Gastroesophageal sphincter (tissue), 4 donors: ENCODE measurements at regions not wholly inside any gene's neighbourhood (a gene's known extent, or its start where the extent isn't known, plus 50 kb on each side); places are given as distances from the start of the nearest gene placed in this dataset.
A peak's percentile ranks its signal among the peaks of the same experiment; 100 is the strongest.

Source experiments
- ATAC-seq: fragments of 150-250 bp; one replicate; pipeline ENCODE4 v1.9.1; 2016; ENCODE audit warnings: mild to moderate bottlenecking, moderate library complexity
- H3K27ac ChIP-seq, 4 donors: fragments of 200-600 bp; sonication (generic) in 3 of 4; 1 replicate in 3 of 4; 2 replicates in 1 of 4; pipeline ENCODE4 v1.5.1; 2016 to 2019
- H3K27me3 ChIP-seq: fragments of 200-600 bp; sonication (generic); one replicate; pipeline ENCODE4 v1.5.1; 2019
- H3K36me3 ChIP-seq, 2 donors: fragments of 200-600 bp; sonication (generic); one replicate each; pipeline ENCODE4 v1.5.1; 2019; ENCODE audit warnings: control low read depth in 1 of 2
- H3K4me1 ChIP-seq, 3 donors: fragments of 200-600 bp; sonication (generic); 1 replicate in 2 of 3; 2 replicates in 1 of 3; pipeline ENCODE4 v1.5.1; 2016 to 2019; ENCODE audit warnings: control low read depth in 2 of 3
- H3K4me3 ChIP-seq, 2 donors: fragments of 200-600 bp; sonication (generic); one replicate each; pipeline ENCODE4 v1.5.1; 2019; ENCODE audit warnings: mild to moderate bottlenecking in 1 of 2, moderate library complexity in 1 of 2
- H3K9me3 ChIP-seq, 3 donors: fragments of 200-600 bp; sonication (generic); one replicate each; pipeline ENCODE4 v1.5.1; 2017 to 2019; ENCODE audit warnings: control low read depth in 2 of 3
- EP300 ChIP-seq: sonication (generic); formaldehyde crosslinking; IDR thresholded peaks from one replicate; pipeline ENCODE4 v1.6.1; 2017; ENCODE audit warnings: antibody characterized with exemption, mild to moderate bottlenecking
- POLR2A ChIP-seq, 2 donors: fragments of 450-650 bp; IDR thresholded peaks; one replicate each; pipeline ENCODE4 v1.6.1; 2017; ENCODE audit warnings: antibody characterized with exemption in 2 of 2, mild to moderate bottlenecking in 2 of 2, moderate library complexity in 1 of 2
- POLR2AphosphoS5 ChIP-seq: sonication (generic); formaldehyde crosslinking; IDR thresholded peaks from one replicate; pipeline ENCODE4 v1.6.1; 2017; ENCODE audit warnings: antibody characterized with exemption
- WGBS, 2 donors: methylation state at CpG; one replicate each; pipeline ENCODE4 v1.1.5; 2018; ENCODE audit warnings: low coverage in 1 of 2; 5-methylcytosine and 5-hydroxymethylcytosine counted together
- TF ChIP-seq, protein P1 (sequence below), 4 experiments: fragments of 200-600 bp in 2 of 4; fragments of 450-650 bp in 2 of 4; sonication (generic) in 1 of 4; IDR thresholded peaks; one replicate each; pipeline ENCODE4 v1.5.1; 2017 to 2019; ENCODE audit warnings: antibody characterized with exemption in 4 of 4, mild to moderate bottlenecking in 2 of 4, moderate library complexity in 2 of 4

DNA sequence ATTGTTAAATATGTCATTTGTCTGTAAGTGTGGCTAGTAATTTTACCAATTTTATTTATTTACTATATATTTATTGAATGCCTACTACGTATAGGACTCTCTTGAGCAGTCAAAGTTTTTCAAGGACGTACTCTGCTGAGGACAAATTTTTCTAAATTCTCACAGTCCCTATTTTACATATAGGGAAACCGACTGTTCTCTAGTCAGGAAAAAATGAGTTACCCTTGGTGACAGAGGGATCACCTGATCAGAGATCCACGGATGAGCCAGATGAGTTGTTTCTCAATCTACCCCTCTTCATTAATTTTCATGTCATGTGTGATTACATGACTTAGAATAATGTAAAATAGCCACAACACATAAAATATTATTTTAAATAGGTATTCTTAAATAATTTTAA, 96.2 kb upstream of the SLC38A2 start:
- Histone ChIP-seq H3K9me3 (no peaks in the 10 kb centered on the region), H3K4me1 (peaks cover 5 to 22% (median 9%) of the 10 kb centered on the region in 3 donors), H3K36me3 (no peaks in the 10 kb centered on the region), H3K4me3 (no peak overlapping the region), H3K27ac (no peak overlapping the region), H3K27me3 (no peaks in the 10 kb centered on the region)
- WGBS, 2 donors: 70 to 73% methylated on average over 2 to 4 of the region's 4 CpGs
- no peak for ATAC-seq
- TF ChIP-seq, protein P1, sequence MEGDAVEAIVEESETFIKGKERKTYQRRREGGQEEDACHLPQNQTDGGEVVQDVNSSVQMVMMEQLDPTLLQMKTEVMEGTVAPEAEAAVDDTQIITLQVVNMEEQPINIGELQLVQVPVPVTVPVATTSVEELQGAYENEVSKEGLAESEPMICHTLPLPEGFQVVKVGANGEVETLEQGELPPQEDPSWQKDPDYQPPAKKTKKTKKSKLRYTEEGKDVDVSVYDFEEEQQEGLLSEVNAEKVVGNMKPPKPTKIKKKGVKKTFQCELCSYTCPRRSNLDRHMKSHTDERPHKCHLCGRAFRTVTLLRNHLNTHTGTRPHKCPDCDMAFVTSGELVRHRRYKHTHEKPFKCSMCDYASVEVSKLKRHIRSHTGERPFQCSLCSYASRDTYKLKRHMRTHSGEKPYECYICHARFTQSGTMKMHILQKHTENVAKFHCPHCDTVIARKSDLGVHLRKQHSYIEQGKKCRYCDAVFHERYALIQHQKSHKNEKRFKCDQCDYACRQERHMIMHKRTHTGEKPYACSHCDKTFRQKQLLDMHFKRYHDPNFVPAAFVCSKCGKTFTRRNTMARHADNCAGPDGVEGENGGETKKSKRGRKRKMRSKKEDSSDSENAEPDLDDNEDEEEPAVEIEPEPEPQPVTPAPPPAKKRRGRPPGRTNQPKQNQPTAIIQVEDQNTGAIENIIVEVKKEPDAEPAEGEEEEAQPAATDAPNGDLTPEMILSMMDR (IDR thresholded peaks at IDR 0.05): no peak
- TF ChIP-seq POLR2AphosphoS5: no peak

GRCh38 chr12:46468160-46468559, 95.6 kb upstream of the SLC38A2 start:
- Histone ChIP-seq H3K9me3 (no peaks in the 10 kb centered on the region), H3K4me3 (no peak overlapping the region), H3K36me3 (no peaks in the 10 kb centered on the region), H3K27ac (no peak overlapping the region), H3K4me1 (peaks cover 5 to 19% (median 6%) of the 10 kb centered on the region in 3 donors), H3K27me3 (no peaks in the 10 kb centered on the region)
- TF ChIP-seq POLR2AphosphoS5 (peak; percentile 65), EP300 (no peak)
- 52 to 55% methylated on average over 2 to 6 of the region's 6 CpGs for WGBS, 2 donors
- no peak for ATAC-seq

DNA sequence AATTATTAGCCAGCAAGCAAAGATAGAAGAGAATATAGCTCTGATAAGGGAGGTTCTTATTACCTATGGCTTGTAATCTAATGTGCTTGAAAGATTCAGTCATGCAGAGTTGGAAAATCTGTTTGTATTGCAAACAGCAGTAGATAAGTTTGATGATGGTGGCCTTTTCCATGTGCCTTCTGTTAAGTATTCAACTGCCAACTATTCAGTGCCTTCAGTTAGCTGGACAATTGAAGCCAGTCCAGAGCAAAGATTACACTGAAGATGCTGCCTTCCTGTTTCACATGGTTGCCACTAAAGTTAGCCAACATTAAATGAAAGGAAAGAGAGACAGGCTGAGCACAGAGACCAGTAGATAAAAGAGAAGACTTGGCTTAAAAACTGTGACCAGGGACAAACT, 92.7 kb upstream of the SLC38A2 start:
- no peaks in the 10 kb centered on the region for H3K27me3 ChIP-seq
- no peak overlapping the region for H3K4me3 ChIP-seq
- H3K27ac ChIP-seq: no peak overlapping the region
- peaks cover 2 to 23% (median 15%) of the 10 kb centered on the region in 3 donors for H3K4me1 ChIP-seq
- TF ChIP-seq EP300: no peak
- TF ChIP-seq POLR2A (IDR thresholded peaks at IDR 0.05): no peak
- no peak for TF ChIP-seq POLR2AphosphoS5
- TF ChIP-seq, protein P1 (IDR thresholded peaks at IDR 0.05): no peak
- no peaks in the 10 kb centered on the region for H3K9me3 ChIP-seq
- H3K36me3 ChIP-seq: no peaks in the 10 kb centered on the region
- no peak for ATAC-seq

DNA sequence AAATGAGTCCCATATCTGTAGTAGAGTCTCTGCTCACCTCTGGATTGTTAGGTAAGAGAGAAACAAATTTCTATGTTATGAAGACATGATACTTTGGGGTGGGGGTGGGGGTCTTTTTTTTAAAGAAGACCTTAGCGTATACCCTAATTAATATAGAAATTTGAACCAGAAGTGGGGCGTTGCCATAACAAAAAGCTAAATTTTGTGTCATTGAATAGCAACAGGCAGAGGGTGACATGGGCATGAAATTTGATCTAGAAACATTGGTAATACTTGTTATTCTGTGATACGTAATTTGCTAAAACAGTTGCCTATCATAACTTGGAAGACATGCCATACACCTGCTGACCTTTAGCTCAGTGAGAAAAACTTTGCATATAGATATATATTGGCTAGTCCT, 92.3 kb upstream of the SLC38A2 start:
- no peaks in the 10 kb centered on the region for H3K27me3 ChIP-seq
- peaks cover 2 to 27% (median 15%) of the 10 kb centered on the region in 3 donors for H3K4me1 ChIP-seq
- no peak for ATAC-seq
- no peak overlapping the region for H3K4me3 ChIP-seq
- no peak overlapping the region for H3K27ac ChIP-seq
- no peaks in the 10 kb centered on the region for H3K36me3 ChIP-seq
- H3K9me3 ChIP-seq: no peaks in the 10 kb centered on the region
- WGBS, 2 donors: 97 to 100% methylated on average over 1 to 3 of the region's 3 CpGs
- TF ChIP-seq, protein P1 (IDR thresholded peaks at IDR 0.05): no peak
- no peak for TF ChIP-seq POLR2AphosphoS5
- no peak for TF ChIP-seq POLR2A (IDR thresholded peaks at IDR 0.05)
- no peak for TF ChIP-seq EP300

GRCh38 chr12:46462641-46463355, 90.2 kb upstream of the SLC38A2 start:
- H3K9me3 ChIP-seq: no peaks in the 10 kb centered on the region
- no peak overlapping the region for H3K4me3 ChIP-seq
- H3K4me1 ChIP-seq: peaks cover 2 to 37% (median 15%) of the 10 kb centered on the region in 3 donors
- no peaks in the 10 kb centered on the region for H3K36me3 ChIP-seq
- no peak for ATAC-seq
- WGBS, 2 donors: 39 to 40% methylated on average over 2 to 3 of the region's 3 CpGs
- peak overlapping the region in 2 of 4 donors; percentile 17 to 41 for H3K27ac ChIP-seq
- no peak for TF ChIP-seq POLR2A (IDR thresholded peaks at IDR 0.05)
- TF ChIP-seq EP300: no peak
- H3K27me3 ChIP-seq: no peaks in the 10 kb centered on the region

- peaks cover 2 to 37% (median 15%) of the 10 kb centered on the region in 3 donors for H3K4me1 ChIP-seq
- H3K9me3 ChIP-seq: no peaks in the 10 kb centered on the region
- no peak overlapping the region for H3K4me3 ChIP-seq
- no peak for ATAC-seq
- 60 to 80% methylated on average over 4 of the region's 4 CpGs for WGBS, 2 donors
- H3K27ac ChIP-seq: peak overlapping the region in 1 of 4 donors; percentile 18
- H3K27me3 ChIP-seq: no peaks in the 10 kb centered on the region
- no peaks in the 10 kb centered on the region for H3K36me3 ChIP-seq
- no peak for TF ChIP-seq POLR2A (IDR thresholded peaks at IDR 0.05)
- TF ChIP-seq EP300: no peak
- TF ChIP-seq, protein P1 (IDR thresholded peaks at IDR 0.05): no peak
- TF ChIP-seq POLR2AphosphoS5: no peak
Measured at GRCh38 chr12:46461907-46462640, 89.5 kb upstream of the SLC38A2 start.
